AG20443 (cell line): ENCODE measurements at regions not wholly inside any gene's neighbourhood (a gene's known extent, or its start where the extent isn't known, plus 50 kb on each side); places are given as distances from the start of the nearest gene placed in this dataset.

Experiments used
- DNase-seq: peaks from one replicate; pipeline ENCODE4 v3.0.0; 2012; ENCODE audit warnings: low spot score, mixed read lengths

DNA sequence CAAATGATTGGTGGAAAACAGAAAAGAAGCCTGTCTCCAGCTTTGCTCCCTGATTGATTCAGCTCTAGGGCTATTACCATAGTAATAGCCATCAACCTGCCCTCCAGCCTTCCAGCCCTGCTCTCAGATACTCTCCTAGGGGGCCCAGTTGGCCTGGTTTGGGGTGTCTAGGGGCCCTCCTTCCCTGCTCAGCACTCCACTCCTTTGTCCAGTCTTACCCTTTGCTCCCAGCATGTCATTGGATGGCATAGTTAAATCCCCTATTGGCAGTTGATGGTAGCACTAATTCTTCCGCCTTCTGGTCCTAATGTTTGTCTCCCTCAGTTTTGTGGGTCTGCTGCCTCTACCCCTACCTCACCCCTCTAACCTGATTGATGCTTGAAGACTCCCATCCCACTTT, 175.4 kb upstream of the PELI2 start:
- DNase-seq: no peak

DNA sequence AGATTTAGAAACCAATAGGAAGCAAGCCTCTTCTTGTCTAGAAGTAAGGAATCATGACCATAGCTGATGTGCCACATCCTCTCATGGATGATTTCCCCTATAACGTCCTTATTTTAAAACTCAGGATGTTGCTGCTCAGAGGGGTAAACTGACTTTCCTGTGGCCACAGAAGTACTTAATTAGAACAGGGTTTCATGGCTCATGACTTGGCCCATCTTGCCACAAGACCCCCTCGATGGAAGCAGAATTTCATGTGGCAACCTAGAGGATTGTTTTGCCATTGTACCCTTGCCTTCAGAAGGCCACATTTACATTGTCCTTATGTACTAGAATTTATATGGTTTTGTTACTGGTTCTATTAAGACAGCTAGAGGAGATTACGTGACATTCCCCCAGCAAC, 173.5 kb upstream of the PELI2 start:
- no peak for DNase-seq

DNA sequence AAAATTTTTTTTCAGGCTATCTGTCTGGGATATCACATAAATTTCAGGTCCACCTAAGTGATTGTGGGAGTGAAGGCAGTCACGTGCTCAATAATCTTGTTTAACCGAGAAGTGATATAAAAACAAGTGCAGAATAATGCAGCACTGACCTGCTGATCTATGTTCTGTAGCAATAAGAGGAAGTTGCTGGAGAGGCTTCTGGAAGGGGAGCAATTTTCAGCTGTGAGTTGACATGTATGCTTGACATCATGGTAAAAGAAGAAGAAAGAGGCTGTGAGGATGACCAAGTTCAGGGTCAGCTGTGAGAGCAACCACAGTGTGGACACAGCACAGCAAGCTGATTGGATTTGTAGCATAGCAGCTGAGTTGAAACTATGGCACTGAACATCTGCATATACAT, 172.0 kb upstream of the PELI2 start:
- no peak for DNase-seq

DNA sequence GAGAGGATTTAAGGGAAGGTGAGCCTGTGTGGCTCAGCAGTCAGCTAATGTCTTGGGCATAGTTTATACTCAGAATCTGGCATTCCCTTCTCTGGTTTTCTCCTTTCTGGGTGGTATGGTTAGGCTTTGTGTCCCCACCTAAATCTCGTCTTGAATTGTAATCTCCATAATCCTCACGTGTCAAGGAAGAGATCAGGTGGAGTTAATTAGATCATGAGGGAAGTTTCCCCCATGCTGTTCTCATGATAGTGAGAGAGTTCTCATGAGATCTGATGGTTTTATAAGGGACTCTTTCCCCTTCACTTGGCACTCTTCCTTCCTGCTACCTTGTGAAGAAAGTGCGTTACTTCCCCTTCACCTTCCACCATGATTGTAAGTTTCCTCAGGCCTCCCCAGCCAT, 169.8 kb upstream of the PELI2 start:
- no peak for DNase-seq

DNA sequence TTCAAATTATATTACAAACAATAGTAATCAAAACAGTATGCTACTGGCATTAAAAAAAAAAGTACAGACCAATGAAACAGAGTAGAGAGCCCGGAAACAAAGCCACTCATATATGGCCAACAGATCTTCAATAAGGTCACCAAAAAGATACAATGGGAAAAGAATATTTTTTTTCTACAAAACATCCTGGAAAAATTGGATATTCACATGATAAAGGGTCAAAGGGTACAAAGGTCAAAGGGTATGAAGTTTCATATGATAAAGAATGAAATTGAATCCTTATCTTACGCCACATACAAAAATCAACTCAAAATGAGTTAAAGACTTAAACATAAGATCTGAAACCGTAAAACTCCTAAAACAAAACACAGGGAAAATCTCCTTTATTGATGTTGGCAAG, 168.5 kb upstream of the PELI2 start:
- DNase-seq: no peak

DNA sequence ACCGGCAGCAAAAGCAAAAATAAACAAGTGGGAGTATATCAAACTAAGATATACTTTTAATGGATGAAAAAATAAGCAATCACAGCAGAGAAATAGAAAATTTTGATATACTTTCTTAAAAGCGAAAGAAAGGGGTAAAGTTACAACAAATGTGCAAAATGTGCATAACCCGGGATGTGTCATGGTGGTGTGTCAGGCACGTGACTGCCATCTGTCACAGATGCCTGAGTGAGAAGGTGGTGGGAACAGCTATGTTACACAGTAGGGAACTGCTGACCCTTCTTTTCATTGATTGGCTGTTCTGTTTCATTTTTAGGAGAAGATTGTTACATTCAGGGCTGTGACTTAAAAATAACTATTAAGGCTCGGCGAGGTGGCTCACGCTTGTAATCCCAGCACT, 168.1 kb upstream of the PELI2 start:
- no peak for DNase-seq

DNA sequence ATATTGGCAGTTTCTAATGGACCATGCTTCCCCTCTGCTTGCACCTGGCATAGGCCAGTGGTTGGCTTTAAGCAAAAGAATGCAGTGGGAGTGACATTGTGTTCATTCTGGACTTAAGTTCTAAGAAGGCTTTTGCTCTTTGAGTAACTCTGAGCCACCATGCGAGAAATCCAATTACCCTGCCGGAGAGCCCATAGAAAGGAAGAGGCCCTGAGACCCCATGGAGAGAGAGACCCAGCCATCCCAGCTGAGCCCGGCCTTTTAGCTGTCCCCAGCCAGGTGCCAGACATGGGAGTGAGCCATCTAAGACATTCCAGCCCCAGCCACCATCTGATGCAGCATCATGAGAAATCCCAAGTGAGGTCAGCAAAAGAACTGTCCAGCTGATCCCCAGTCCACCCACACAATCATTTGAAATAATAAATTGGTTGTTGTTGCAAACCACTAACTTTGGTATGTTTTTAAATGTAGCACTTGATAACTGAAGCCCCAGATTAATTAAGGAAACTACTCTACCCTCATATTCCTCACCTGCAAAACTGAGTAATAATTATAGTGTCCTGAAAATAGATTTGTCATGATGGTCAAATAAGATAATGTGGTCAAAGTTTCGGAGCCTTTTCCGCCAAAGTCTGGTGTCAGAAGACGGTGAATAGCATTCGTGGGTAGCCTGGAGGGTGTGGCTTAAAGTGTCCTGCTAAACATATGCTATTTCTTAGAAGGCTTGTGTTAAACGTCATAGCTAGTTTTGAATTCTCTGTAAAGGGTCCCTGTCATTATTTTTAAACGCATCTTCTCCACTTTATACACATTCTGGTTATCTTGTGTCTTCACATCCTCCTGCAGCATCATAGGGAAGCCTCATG, 166.6 kb upstream of the PELI2 start:
- no peak for DNase-seq

DNA sequence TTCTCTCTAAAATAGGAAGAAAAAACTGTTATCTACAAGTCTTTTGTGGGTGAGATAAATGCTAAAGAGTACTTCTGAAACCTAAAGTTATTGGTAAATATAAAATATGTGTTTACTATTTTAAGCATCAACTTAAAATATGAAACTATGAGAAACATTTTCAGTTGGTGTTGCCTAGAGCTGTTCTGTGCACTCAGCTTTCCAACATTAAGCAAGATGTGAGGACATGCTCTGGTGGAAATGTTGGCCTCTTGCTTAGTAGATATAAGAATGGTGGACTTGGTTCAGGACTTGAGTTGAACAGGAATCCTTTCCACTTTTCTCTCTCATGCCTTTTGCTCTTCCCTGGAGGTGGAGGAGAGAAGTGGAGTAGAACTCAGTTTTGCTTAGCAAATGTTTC, 164.1 kb upstream of the PELI2 start:
- no peak for DNase-seq

DNA sequence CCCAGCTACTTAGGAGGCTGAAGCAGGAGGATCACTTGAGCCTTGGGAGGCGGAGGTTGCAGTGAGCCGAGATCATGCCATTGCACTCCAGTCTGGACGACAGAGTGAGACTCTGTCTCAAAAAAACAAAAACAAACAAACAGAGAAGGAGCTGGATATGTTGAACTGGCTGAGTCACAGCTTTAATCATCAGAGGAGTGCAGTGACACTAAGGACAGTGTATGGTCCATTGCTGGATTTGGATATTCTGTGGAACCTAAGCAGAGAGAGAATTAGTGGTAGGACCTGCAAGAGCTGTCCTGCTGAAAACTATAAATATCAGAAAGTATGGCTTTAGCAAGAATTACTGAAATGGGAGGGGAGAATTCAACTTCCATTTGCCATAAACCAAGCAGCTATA, 163.0 kb upstream of the PELI2 start:
- no peak for DNase-seq

DNA sequence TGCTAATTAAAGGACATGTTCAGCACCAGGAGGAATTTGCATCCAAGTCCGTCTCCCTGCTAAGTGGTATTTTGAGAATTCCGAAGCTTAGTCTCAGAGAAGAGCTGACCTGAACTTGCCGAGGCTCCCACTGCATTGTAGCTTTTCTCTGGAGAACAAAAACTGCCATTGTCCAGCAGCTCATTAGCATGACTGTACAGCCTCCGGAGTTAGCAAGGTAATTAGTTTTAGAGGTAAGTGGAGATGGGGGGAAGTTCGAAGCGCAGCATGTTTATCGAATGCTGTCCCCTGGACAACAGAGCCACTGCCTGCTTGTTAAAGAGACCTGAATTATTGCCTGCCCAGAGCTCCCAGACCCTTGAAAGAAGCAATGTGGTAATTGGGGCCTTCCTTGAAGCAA, 160.3 kb upstream of the PELI2 start:
- no peak for DNase-seq

DNA sequence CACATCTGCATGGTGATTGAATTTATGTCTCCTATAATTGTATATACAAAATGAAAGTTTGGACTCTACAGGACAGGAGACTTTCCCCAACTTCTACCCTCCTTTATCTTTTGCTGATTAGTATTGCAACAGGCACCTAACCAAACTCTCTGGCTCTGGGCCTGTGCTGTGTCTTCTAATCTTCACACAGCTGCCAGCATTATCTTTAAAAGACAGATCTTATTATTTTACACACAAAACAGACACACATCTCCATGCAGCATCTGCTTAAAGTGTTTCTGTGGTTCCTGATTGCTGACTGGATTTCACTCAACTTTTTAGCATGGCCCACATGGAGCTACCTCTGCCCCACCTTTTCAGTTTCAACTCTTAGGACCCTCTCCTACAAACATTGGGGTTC, 154.9 kb upstream of the PELI2 start:
- no peak for DNase-seq

DNA sequence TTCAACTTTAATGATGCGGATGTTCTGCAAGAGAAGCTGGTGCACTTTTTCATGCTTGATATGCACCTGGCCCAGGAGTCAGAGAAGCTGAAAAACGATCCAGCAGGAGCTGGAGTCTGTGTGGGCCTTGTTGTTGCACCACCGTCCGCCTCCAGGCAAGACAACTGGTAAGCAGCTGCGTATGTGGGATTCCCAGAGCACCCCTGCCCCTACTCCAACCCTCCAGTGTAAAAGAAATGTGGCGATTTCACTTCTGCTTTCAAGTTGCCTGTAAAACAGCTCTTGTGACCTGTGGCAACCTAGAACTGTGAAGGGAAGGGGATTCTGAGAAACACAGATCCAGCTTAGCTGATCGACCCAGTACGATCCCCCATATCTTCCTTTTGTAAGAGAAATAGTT, 154.1 kb upstream of the PELI2 start:
- no peak for DNase-seq

DNA sequence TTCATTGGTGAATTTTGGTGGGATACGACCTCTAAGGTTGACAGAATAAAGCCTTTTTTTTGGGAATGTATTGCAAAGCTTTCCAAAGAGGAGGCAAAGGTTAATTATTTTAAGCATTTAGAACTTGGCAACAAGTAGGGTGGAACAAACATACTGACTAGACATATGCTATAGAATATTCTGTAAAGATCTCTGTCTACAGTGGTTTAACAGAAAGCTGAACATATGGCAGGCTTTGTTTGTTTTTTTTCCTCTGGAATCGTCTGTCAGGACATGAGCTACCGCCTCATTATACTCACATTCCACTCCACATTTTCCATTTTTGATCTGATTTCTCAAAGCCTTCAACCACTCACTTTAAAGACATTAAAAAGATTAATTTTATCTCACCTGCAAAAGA, 153.4 kb upstream of the PELI2 start:
- no peak for DNase-seq

DNA sequence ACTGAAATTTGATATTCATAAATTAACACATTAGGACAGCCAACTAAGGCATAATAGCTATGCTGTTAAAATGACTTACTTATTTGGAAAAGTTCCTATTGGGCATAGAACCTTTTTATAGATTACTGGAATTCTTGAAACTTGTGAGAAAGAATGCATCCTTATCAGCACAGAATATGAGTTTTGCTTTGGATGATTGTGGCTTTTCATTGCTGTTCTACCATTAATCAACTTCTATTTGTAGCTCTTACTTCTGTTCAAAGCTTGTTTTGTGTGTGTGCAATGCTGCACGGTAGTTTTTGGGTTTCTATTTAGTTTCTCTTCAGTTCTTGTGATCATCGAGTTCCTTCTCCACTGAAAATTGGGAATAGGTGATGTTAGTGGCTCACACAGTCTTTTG, 152.4 kb upstream of the PELI2 start:
- no peak for DNase-seq

DNA sequence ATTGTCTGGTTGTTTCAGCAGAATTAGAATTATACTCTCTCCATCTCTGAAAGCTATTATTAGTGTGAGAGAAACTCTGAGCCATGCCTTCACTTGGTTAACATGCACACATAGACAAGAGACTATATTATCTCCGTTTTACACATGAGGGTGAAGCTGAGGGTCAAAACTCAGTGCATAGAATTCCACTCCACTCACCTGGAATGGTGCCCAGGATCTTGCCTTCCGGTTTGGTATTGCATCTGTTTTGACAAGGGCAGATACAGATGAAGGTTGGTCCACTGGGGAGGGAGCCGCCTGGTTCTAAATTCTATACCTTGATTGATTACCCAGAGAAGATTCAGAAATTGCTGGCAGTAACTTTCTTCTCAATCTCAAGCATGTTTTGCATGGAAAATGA, 149.5 kb upstream of the PELI2 start:
- DNase-seq: no peak

DNA sequence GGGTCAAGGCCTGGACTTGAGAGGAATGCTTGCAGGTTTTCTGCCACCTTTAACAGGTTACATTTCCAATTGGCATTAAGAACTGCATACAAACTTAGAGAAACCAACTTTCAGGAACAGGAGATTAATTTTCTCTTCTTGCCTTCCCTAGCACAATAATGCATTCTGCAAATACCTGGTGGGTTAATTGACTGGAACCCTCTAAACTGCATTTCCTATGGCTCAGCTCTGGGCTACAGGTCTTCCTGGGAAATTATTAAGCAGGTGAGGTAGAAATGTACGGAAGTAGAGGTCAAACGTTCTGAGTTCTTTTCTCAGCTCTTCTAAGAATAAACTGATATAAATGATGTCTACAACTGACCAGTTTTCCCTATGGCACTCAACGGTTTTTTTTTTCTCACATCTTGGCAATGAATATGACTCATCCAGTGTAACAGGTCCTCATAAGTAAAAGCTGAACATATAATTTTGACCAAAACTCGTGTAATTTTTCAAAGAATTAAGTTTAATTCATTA, 144.9 kb upstream of the PELI2 start:
- no peak for DNase-seq

DNA sequence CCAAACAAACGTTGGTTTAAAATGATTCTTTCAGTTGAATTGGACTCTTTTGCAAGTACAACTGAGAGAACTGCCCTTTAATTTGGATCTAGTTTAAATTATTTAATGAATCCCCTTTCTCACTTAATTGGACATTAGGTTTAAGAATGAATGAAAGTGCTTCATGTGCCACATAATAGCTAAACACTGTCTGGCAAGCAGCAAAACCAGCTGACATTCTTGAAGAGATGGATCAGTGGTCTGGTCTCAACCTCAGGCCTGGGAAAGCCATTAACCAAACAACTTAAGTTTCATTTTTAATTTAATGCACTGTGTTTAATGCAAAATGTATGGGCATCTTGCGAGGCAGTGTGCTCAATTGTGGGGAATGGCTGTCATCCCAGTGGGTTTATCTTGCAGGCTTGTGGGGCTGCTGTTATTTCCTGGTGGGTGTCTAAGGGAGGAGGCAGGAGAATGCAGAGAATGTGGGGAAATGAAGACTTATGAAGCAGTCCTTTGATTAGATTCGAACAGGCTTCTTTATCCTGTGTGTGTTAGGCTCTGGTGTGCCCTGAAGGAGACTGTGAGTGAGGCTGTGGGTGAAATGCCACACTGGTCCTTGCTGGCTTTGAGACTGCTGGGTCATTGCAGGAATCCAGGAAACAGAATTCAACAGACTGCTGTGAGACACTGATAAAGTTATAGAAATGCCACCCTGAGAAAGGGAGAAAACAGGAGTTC, 144.1 kb upstream of the PELI2 start:
- DNase-seq: no peak

DNA sequence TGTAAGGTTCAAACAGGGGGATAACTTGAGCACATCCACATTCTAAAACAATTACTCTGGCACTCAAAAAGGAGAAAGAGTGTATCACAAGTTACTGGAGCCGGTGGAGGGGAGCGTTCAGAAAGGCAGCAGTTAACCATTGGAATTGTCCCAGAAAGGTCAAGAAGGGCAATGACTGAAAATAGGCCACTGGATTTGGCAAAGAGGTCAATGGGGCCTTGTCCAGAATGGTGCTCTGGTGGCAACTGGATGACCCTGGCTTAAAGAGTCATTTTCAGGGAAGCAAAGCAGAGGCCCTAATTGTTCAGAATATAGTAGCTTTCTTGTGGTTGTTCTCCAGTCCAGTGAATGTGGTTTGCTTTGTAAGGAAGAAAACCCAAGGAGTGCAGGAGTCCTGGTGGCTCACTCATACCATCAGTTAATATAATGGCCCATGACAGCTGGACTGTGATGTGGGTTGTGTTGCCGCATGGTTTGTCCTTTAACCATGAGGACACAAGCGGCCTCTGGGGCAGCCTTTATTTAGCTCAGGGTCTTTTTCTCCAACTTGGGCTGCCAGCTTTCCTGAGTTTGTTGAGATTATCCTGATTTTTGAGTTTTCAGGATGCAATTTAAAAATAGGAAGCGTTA, 142.8 kb upstream of the PELI2 start:
- no peak for DNase-seq

DNA sequence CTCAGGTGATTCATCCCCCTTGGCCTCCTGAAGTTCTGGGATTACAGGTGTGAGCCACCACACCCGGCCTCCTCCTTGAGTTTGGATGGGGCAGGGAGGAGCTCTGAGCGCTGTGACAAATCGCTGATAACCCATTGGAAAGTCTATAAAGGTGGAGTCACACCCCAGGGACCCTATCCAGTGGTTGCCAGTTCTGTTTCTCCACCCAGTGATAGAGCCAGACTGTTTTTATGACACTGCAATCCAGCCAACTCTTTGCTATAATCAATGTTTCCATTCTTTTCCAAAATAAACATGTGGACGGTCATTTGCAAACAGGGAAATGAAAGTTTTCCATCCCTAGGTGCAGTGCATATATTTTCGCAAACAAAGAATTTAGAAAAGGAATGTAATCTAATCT, 142.0 kb upstream of the PELI2 start:
- DNase-seq: no peak

DNA sequence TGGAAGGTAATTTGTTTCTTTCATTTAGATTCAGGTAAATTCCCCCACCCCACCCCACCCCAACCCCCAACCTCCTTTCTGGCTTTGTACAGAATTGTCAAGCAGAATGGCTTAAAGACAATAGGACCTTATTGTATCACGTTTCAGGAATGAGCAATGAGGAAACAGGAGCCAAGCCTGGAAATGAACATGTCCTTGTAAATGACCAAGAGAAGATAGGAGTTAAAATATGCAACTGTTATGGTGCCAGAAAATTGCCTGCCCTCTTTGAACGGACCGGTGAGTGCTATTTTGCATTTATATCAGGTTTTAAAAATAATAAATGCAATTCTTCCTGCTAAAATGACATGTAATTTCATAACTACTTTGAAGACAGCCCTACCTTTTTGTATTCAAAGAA, 141.6 kb upstream of the PELI2 start:
- DNase-seq: no peak

DNA sequence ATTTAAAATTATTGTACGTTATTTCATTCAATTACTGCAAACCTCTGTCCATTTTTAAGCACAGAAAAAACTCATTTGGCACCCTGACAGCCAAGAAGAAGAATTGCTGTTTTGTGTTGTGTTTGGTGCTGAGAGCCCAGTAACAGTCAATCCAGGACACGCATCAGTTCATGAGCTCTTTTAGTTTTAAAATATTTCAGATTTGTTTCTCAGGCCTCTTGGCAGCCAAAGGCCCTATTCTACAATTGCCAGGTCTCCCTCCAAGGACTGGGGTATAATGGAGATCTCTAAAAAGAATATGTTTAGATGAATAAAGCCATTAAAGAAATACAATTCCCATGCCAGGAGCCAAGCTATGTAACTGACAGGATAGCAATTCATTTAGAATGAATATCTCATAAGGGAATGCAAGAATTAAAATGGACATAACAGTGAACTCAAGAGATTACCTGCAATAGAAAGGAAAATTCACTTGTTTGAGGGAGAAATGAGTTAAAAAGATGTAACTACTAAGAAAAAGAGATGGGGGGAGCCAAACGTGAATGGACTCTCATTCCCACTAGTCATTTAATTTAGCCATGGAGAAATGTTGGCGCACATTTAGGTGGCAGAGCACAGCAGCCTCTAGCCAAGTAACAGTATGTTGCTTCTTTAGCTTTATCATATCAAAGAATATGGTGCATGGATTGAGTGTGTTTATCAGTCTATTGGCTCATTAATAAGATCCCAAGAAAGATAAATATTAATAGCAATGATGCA, 140.6 kb upstream of the PELI2 start:
- no peak for DNase-seq

DNA sequence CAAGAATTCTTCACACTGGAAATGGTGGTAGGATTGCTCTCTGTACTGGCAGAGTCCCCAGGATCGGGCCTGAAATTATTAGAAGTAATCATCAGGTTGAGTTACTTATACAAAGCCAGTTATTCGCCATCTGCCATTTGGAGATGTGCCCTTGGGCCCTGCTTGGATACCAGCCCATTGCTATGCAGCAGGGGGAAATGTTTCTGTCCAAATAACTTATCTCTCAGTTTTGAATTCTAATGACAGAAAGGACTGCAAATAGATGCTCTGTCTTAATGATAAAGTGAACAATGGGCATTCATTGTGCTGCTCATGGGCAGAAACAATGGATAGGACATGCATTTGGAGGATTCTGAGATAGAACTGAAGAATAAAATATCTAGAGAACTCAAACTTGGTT, 139.1 kb upstream of the PELI2 start:
- DNase-seq: no peak
